Endothelial cell (in vitro differentiated cells): ENCODE measurements at regions not wholly inside any gene's neighbourhood (a gene's known extent, or its start where the extent isn't known, plus 50 kb on each side); places are given as distances from the start of the nearest gene placed in this dataset.

Source experiments
- DNase-seq: peaks from one replicate; pipeline ENCODE4 v3.0.0; 2021; ENCODE audit warnings: low spot score
- H3K27ac Mint-ChIP-seq: one replicate; pipeline ENCODE4 v1.8.0; 2021; ENCODE audit warnings: mixed read lengths, inconsistent platforms; ENCODE audit not compliant: unreplicated experiment
- H3K27me3 Mint-ChIP-seq: one replicate; pipeline ENCODE4 v1.8.0; 2021; ENCODE audit warnings: mild to moderate bottlenecking, moderate library complexity, mixed read lengths, inconsistent platforms; ENCODE audit not compliant: unreplicated experiment
- H3K36me3 Mint-ChIP-seq: one replicate; pipeline ENCODE4 v1.8.0; 2021; ENCODE audit warnings: mild to moderate bottlenecking, low read depth, mixed read lengths, inconsistent platforms; ENCODE audit not compliant: unreplicated experiment
- H3K4me1 Mint-ChIP-seq: one replicate; pipeline ENCODE4 v1.8.0; 2021; ENCODE audit warnings: mild to moderate bottlenecking, mixed read lengths, inconsistent platforms; ENCODE audit not compliant: unreplicated experiment
- H3K4me3 Mint-ChIP-seq: one replicate; pipeline ENCODE4 v1.8.0; 2021; ENCODE audit warnings: mild to moderate bottlenecking, mixed read lengths, inconsistent platforms; ENCODE audit not compliant: unreplicated experiment
- H3K9me3 Mint-ChIP-seq: one replicate; pipeline ENCODE4 v1.8.0; 2021; ENCODE audit warnings: mixed read lengths, inconsistent platforms; ENCODE audit not compliant: unreplicated experiment
- CTCF ChIP-seq: fragments of 200-600 bp; sonication (generic); IDR thresholded peaks from one replicate; pipeline ENCODE4 v1.5.0; 2021; ENCODE audit warnings: antibody characterized with exemption; ENCODE audit not compliant: unreplicated experiment

GRCh38 chr18:73292156-73292555 is 424.4 kb upstream of the NETO1 start:
- peaks cover 2% of the 10 kb centered on the region for H3K27me3 Mint-ChIP-seq
- DNase-seq: no peak

GRCh38 chr18:73288813-73289212 is 421.0 kb upstream of the NETO1 start:
- Mint-ChIP-seq H3K9me3 (no peaks in the 10 kb centered on the region), H3K27ac (no peak overlapping the region), H3K27me3 (peaks cover 2% of the 10 kb centered on the region), H3K4me1 (no peaks in the 10 kb centered on the region), H3K36me3 (no peaks in the 10 kb centered on the region), H3K4me3 (no peak overlapping the region)
- no peak for TF ChIP-seq CTCF
- no peak for DNase-seq

More at GRCh38 chr18:73292156-73292555, 424.4 kb upstream of the NETO1 start:
- no peaks in the 10 kb centered on the region for H3K36me3 Mint-ChIP-seq
- no peak overlapping the region for H3K27ac Mint-ChIP-seq
- H3K9me3 Mint-ChIP-seq: no peaks in the 10 kb centered on the region
- no peak overlapping the region for H3K4me3 Mint-ChIP-seq
- H3K4me1 Mint-ChIP-seq: no peaks in the 10 kb centered on the region
- TF ChIP-seq CTCF: no peak

GRCh38 chr18:73286584-73286983 is 418.8 kb upstream of the NETO1 start:
- Mint-ChIP-seq H3K4me3 (no peak overlapping the region), H3K27me3 (peaks cover 2% of the 10 kb centered on the region), H3K4me1 (no peaks in the 10 kb centered on the region), H3K36me3 (no peaks in the 10 kb centered on the region), H3K27ac (no peak overlapping the region), H3K9me3 (no peaks in the 10 kb centered on the region)
- DNase-seq: no peak
- TF ChIP-seq CTCF: no peak

- H3K9me3 Mint-ChIP-seq: no peaks in the 10 kb centered on the region
- H3K27me3 Mint-ChIP-seq: peaks cover 2% of the 10 kb centered on the region
- H3K4me3 Mint-ChIP-seq: no peak overlapping the region
- no peaks in the 10 kb centered on the region for H3K4me1 Mint-ChIP-seq
- DNase-seq: no peak
- no peak overlapping the region for H3K27ac Mint-ChIP-seq
- H3K36me3 Mint-ChIP-seq: no peaks in the 10 kb centered on the region
- TF ChIP-seq CTCF: no peak
Measured at GRCh38 chr18:73283788-73284187, 416.0 kb upstream of the NETO1 start.

GRCh38 chr18:73283032-73283431 is 415.2 kb upstream of the NETO1 start:
- Mint-ChIP-seq H3K9me3 (no peaks in the 10 kb centered on the region), H3K4me1 (no peaks in the 10 kb centered on the region), H3K27ac (no peak overlapping the region), H3K4me3 (no peak overlapping the region), H3K27me3 (peaks cover 2% of the 10 kb centered on the region), H3K36me3 (no peaks in the 10 kb centered on the region)
- no peak for TF ChIP-seq CTCF
- DNase-seq: no peak
